Stomach (tissue), 8 donors: ENCODE measurements at regions not wholly inside any gene's neighbourhood (a gene's known extent, or its start where the extent isn't known, plus 50 kb on each side); places are given as distances from the start of the nearest gene placed in this dataset.

Source experiments
- DNase-seq, 2 donors: peaks; one replicate each; pipeline versions ENCODE4 v3.0.0 to v3.0.0-alpha.2; 2013 to 2019
- H3K27ac ChIP-seq, 5 donors: fragments of 200-600 bp in 4 of 5; sonication (generic) in 4 of 5; one replicate each; pipeline ENCODE4 v1.5.1; 2013 to 2019; ENCODE audit warnings: mild to moderate bottlenecking in 1 of 5, moderate library complexity in 1 of 5
- H3K27me3 ChIP-seq, 3 donors: fragments of 200-600 bp; sonication (generic); one replicate each; pipeline ENCODE4 v1.5.1; 2017 to 2019; ENCODE audit warnings: mixed run types in 1 of 3
- H3K36me3 ChIP-seq, 4 donors: fragments of 200-600 bp; sonication (generic); 1 replicate in 3 of 4; 2 replicates in 1 of 4; pipeline ENCODE4 v1.5.1; 2016 to 2019
- H3K4me1 ChIP-seq, 4 donors: fragments of 200-600 bp; sonication (generic); one replicate each; pipeline ENCODE4 v1.5.1; 2016 to 2019
- H3K4me3 ChIP-seq, 4 donors: fragments of 200-600 bp; sonication (generic) in 3 of 4; one replicate each; pipeline ENCODE4 v1.5.1; 2016 to 2019; ENCODE audit warnings: mild to moderate bottlenecking in 1 of 4
- H3K9me3 ChIP-seq, 4 donors: fragments of 200-600 bp; sonication (generic); one replicate each; pipeline ENCODE4 v1.5.1; 2016 to 2019
- CTCF ChIP-seq, 7 experiments: fragments of 450-650 bp in 4 of 7; fragments of 200-600 bp in 3 of 7; sonication (generic) in 3 of 7; IDR thresholded peaks; one replicate each; pipeline ENCODE4 v1.5.1; 2016 to 2019; ENCODE audit warnings: antibody characterized with exemption in 7 of 7, control low read depth in 2 of 7, mild to moderate bottlenecking in 1 of 7
- EP300 ChIP-seq: sonication (generic); formaldehyde crosslinking; IDR thresholded peaks from one replicate; pipeline ENCODE4 v1.6.1; 2017; ENCODE audit warnings: antibody characterized with exemption
- POLR2A ChIP-seq, 4 donors: fragments of 450-650 bp; IDR thresholded peaks; one replicate each; pipeline ENCODE4 v1.6.1; 2016; ENCODE audit warnings: antibody characterized with exemption in 4 of 4, control low read depth in 2 of 4, mild to moderate bottlenecking in 1 of 4, moderate library complexity in 1 of 4
- POLR2AphosphoS5 ChIP-seq, 3 donors: sonication (generic); formaldehyde crosslinking; IDR thresholded peaks; one replicate each; pipeline ENCODE4 v1.6.1; 2016; ENCODE audit warnings: antibody characterized with exemption in 3 of 3
- WGBS, 5 donors: extraction: QIAGEN DNeasy Blood & Tissue Kit in 3 of 5; methylation state at CpG; one replicate each; pipeline versions ENCODE4 v1.1.5 to v1.1.7; 2013 to 2018; 5-methylcytosine and 5-hydroxymethylcytosine counted together
- intact Hi-C: fragments of 100-400 bp; cut with DNase I; formaldehyde crosslinking; loops from one replicate; pipeline ENCODE4 v1.15.1; 2023; ENCODE audit warnings: low total_unique reads
- donor health status: healthy with polysubstance abuse.
- donor health status: Bipolar disorder and iron deficiency.
- donor health status: healthy.

DNA sequence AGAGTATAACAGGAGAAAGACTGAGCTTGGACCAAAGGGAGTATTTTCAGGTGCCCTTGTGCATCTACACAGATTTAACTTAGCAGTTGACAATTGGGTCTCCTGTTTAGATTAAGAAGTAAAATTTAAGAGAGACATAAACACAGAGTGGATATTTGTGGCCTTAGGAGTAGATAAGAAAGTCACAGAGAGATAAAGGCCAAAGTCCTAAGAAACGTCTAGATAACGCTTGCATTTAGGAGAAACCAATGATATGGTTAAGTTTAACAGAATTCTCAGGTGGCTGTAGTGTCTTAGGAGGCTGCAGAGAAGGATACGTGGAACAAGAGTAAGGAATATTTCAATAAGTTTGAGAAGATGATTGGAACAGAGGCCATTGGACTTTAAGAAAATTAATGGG, 155.0 kb upstream of the DAB2 start:
- Histone ChIP-seq H3K9me3 (no peaks in the 10 kb centered on the region), H3K27me3 (no peaks in the 10 kb centered on the region), H3K27ac (no peak overlapping the region), H3K4me3 (no peak overlapping the region), H3K36me3 (no peaks in the 10 kb centered on the region), H3K4me1 (peaks cover 0 to 16% (median 0%) of the 10 kb centered on the region in 4 donors)
- TF ChIP-seq POLR2AphosphoS5 (IDR thresholded peaks at IDR 0.05) (no peak), POLR2A (IDR thresholded peaks at IDR 0.05) (no peak), CTCF (IDR thresholded peaks at IDR 0.05) (no peak), EP300 (no peak)
- no peak for DNase-seq
- intact Hi-C loops = no loop called here
- 36 to 63% (median 51%) methylated on average over 3 of the region's 3 CpGs for WGBS, 5 donors

DNA sequence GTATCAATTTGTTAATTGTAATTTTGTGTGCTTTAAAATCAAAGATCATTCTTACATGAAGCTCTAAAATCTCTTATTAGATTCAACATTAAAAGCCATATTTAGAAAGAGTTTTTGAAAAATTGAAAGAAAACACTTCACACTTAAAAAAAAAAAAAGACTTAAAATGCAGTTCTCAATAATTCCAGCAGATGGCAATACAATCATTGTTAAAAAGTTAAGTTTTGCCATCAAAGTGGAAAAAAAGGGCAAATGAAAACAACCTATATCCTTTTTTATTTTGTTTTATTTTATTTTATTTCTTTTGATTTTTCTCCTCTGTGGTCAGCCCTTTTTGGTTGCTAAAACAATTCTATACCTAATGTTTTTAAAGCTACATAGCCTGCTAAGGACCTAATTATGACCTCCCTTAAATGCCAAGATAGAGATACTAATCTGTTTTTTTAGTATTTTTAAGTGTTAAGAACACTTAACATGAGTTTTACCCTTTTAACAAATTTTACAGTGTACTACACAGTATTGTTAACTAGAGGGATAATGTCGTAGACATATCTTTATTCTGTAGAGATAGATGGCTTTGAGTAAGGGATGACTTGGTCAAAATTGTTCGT, 154.2 kb upstream of the DAB2 start:
- peaks cover 0 to 16% (median 0%) of the 10 kb centered on the region in 4 donors for H3K4me1 ChIP-seq
- H3K27ac ChIP-seq = no peak overlapping the region
- peak in 1 of 2 donors; percentile 46 for DNase-seq
- TF ChIP-seq POLR2A (IDR thresholded peaks at IDR 0.05) (no peak), CTCF (IDR thresholded peaks at IDR 0.05) (peak in 5 of 7 experiments; percentile 27 to 74 (median 66))
- intact Hi-C loops = no loop called here
- no peak overlapping the region for H3K4me3 ChIP-seq
- WGBS, 5 donors = 72 to 89% (median 77%) methylated on average over 2 of the region's 2 CpGs
- H3K27me3 ChIP-seq = no peaks in the 10 kb centered on the region
- H3K36me3 ChIP-seq = no peaks in the 10 kb centered on the region
- H3K9me3 ChIP-seq = no peaks in the 10 kb centered on the region

DNA sequence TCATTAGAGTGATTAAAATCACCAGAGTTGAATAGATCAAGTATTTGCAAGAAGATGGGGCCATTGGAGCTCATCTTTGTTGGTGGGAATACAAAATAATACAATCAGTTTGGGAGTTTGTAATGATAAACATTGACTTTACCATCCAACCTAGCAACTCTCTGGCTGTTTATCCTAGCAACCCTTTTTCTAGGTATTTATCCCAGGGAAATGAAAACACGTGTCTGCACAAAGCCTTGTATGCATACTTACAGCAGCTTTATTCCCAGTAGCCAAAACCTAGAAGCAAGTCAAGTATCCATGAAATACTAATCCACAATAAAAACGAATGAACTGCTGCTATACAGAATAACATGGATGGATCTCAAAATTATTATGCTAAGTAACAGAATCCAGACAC, 152.7 kb upstream of the DAB2 start:
- intact Hi-C loops = no loop called here
- WGBS, 5 donors = 25 to 35% (median 30%) methylated on average over 2 of the region's 2 CpGs

GRCh38 chr5:39570403-39571027, 145.7 kb upstream of the DAB2 start:
- DNase-seq = peak in 1 of 2 donors; percentile 61
- intact Hi-C loops = no loop called here

More for the DNA sequence above, 152.7 kb upstream of the DAB2 start:
- Histone ChIP-seq H3K4me3 (no peak overlapping the region), H3K9me3 (no peaks in the 10 kb centered on the region), H3K36me3 (no peaks in the 10 kb centered on the region), H3K27me3 (no peaks in the 10 kb centered on the region), H3K4me1 (peaks cover 0 to 16% (median 0%) of the 10 kb centered on the region in 4 donors), H3K27ac (no peak overlapping the region)
- TF ChIP-seq POLR2AphosphoS5 (IDR thresholded peaks at IDR 0.05) (no peak), CTCF (IDR thresholded peaks at IDR 0.05) (no peak), EP300 (no peak), POLR2A (IDR thresholded peaks at IDR 0.05) (no peak)
- DNase-seq = no peak

More at GRCh38 chr5:39570403-39571027, 145.7 kb upstream of the DAB2 start:
- TF ChIP-seq CTCF (IDR thresholded peaks at IDR 0.05) = peak in 5 of 7 experiments; percentile 31 to 67 (median 55)
- TF ChIP-seq EP300 = no peak
- TF ChIP-seq POLR2A (IDR thresholded peaks at IDR 0.05) = no peak
- no peak for TF ChIP-seq POLR2AphosphoS5 (IDR thresholded peaks at IDR 0.05)
- no peak overlapping the region for H3K4me3 ChIP-seq
- no peak overlapping the region for H3K27ac ChIP-seq
- no peaks in the 10 kb centered on the region for H3K27me3 ChIP-seq
- peaks cover 0 to 9% (median 4%) of the 10 kb centered on the region in 4 donors for H3K4me1 ChIP-seq
- no peaks in the 10 kb centered on the region for H3K36me3 ChIP-seq
- WGBS, 5 donors = 26 to 36% (median 30%) methylated on average over 4 of the region's 4 CpGs
- H3K9me3 ChIP-seq = no peaks in the 10 kb centered on the region
